ENCODE measurements at regions not wholly inside any gene's neighbourhood (a gene's known extent, or its start where the extent isn't known, plus 50 kb on each side); places are given as distances from the start of the nearest gene placed in this dataset.

DNA sequence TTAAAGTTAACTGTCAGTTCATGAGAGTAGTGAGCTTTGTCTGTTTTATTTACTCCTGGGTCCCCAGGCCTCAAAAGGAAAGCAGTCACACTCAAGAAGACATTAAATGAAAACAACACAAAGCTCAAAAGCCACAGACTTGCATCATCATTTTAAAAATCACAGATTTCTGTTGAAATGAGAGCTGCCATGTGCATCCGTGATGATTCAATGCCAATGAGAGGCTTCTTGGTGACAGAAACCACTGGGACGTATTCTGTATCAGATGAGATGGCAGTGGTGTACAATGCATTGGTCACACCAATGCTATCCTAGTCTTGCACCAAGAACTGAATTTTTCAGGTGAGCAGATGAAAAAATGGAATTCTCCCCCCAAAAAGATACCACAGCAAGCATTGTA lies 204.8 kb downstream of the ANAPC1 start:
- Mint-ChIP-seq H3K27ac (ENCODE audit: unreplicated experiment) (no peak overlapping the region), H3K4me1 (ENCODE audit: low read depth, unreplicated experiment) (peaks cover 11% of the 10 kb centered on the region), H3K36me3 (ENCODE audit: unreplicated experiment) (peaks cover 9% of the 10 kb centered on the region), H3K4me3 (ENCODE audit: unreplicated experiment) (no peak overlapping the region), H3K27me3 (ENCODE audit: unreplicated experiment) (peaks cover 5% of the 10 kb centered on the region), H3K9me3 (ENCODE audit: unreplicated experiment) (no peaks in the 10 kb centered on the region)
- TF ChIP-seq, protein P1, sequence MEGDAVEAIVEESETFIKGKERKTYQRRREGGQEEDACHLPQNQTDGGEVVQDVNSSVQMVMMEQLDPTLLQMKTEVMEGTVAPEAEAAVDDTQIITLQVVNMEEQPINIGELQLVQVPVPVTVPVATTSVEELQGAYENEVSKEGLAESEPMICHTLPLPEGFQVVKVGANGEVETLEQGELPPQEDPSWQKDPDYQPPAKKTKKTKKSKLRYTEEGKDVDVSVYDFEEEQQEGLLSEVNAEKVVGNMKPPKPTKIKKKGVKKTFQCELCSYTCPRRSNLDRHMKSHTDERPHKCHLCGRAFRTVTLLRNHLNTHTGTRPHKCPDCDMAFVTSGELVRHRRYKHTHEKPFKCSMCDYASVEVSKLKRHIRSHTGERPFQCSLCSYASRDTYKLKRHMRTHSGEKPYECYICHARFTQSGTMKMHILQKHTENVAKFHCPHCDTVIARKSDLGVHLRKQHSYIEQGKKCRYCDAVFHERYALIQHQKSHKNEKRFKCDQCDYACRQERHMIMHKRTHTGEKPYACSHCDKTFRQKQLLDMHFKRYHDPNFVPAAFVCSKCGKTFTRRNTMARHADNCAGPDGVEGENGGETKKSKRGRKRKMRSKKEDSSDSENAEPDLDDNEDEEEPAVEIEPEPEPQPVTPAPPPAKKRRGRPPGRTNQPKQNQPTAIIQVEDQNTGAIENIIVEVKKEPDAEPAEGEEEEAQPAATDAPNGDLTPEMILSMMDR (IDR thresholded peaks at IDR 0.05; ENCODE audit: partially characterized antibody, unreplicated experiment): no peak
- no peak for DNase-seq

DNA sequence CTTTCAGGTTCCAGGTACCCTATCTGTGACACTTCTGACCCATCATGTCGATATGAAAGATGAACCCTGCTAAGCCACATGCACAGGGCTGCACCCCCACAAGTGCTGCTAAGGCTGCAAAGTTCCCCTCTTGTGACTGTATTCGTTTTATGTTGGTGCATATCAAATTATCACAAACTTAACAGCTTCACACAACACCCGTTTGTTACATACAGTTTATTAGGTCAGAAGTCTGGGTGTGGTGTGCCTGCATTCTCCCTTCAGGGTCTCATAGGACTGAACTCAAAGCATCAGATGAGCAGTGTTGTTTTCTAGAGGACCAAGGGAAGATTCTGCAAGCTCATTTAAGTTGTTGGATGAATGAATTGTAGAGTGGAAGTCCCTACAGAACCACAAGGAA lies 199.4 kb downstream of the ANAPC1 start:
- Mint-ChIP-seq H3K9me3 (ENCODE audit: unreplicated experiment) (peaks cover 4% of the 10 kb centered on the region), H3K4me1 (ENCODE audit: low read depth, unreplicated experiment) (no peaks in the 10 kb centered on the region), H3K27me3 (ENCODE audit: unreplicated experiment) (peaks cover 4% of the 10 kb centered on the region), H3K27ac (ENCODE audit: unreplicated experiment) (no peak overlapping the region), H3K36me3 (ENCODE audit: unreplicated experiment) (peaks cover 13% of the 10 kb centered on the region), H3K4me3 (ENCODE audit: unreplicated experiment) (no peak overlapping the region)
- TF ChIP-seq, protein P1 (IDR thresholded peaks at IDR 0.05; ENCODE audit: partially characterized antibody, unreplicated experiment): no peak
- DNase-seq: no peak

DNA sequence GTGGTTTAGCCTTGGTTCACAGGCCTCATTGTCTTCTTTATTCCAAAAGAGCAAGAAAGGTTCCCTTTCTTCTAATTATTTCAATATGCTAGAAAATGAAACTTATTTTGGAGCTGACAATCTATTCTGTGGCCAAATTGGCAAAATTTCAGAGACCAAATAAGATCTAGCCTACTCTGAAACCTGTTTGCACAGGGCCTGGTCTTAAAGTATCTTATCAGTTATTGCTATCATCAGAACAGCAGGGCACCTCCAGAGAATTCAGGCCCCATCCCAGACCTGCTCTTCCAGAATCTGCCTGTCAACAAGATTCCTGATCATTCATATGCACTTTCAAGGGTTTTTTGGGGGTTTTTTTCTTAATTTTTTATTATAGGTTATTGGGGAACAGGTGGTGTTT lies 198.7 kb downstream of the ANAPC1 start:
- H3K4me1 Mint-ChIP-seq (ENCODE audit: low read depth, unreplicated experiment): no peaks in the 10 kb centered on the region
- H3K4me3 Mint-ChIP-seq (ENCODE audit: unreplicated experiment): no peak overlapping the region
- TF ChIP-seq, protein P1 (IDR thresholded peaks at IDR 0.05; ENCODE audit: partially characterized antibody, unreplicated experiment): no peak
- H3K36me3 Mint-ChIP-seq (ENCODE audit: unreplicated experiment): peaks cover 13% of the 10 kb centered on the region
- H3K9me3 Mint-ChIP-seq (ENCODE audit: unreplicated experiment): peaks cover 4% of the 10 kb centered on the region
- no peak overlapping the region for H3K27ac Mint-ChIP-seq (ENCODE audit: unreplicated experiment)
- peaks cover 4% of the 10 kb centered on the region for H3K27me3 Mint-ChIP-seq (ENCODE audit: unreplicated experiment)
- DNase-seq: no peak

DNA sequence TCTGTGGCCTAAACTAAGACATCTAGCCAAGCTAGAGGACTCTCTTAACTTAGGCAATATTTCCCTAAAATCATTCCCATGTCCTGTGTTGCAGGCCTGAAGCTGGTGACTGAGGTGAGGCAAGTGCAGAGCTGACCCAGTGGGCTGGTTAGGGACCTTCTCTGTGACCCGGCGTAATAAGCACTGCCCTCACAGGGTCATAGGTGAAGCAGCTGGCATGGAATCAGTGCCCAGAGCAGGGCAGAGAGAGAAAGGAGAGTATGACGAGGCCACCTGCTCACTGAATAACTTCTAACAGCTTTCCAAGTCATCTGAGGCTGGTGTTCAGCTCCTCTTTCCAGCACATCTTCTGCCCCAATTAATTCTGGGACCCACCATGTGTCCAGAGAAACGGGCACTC lies 197.0 kb downstream of the ANAPC1 start:
- no peaks in the 10 kb centered on the region for H3K4me1 Mint-ChIP-seq (ENCODE audit: low read depth, unreplicated experiment)
- peaks cover 4% of the 10 kb centered on the region for H3K9me3 Mint-ChIP-seq (ENCODE audit: unreplicated experiment)
- H3K36me3 Mint-ChIP-seq (ENCODE audit: unreplicated experiment): peaks cover 14% of the 10 kb centered on the region
- DNase-seq: no peak
- no peak overlapping the region for H3K4me3 Mint-ChIP-seq (ENCODE audit: unreplicated experiment)
- no peak overlapping the region for H3K27ac Mint-ChIP-seq (ENCODE audit: unreplicated experiment)
- TF ChIP-seq, protein P1 (IDR thresholded peaks at IDR 0.05; ENCODE audit: partially characterized antibody, unreplicated experiment): no peak
- H3K27me3 Mint-ChIP-seq (ENCODE audit: unreplicated experiment): peaks cover 2% of the 10 kb centered on the region

DNA sequence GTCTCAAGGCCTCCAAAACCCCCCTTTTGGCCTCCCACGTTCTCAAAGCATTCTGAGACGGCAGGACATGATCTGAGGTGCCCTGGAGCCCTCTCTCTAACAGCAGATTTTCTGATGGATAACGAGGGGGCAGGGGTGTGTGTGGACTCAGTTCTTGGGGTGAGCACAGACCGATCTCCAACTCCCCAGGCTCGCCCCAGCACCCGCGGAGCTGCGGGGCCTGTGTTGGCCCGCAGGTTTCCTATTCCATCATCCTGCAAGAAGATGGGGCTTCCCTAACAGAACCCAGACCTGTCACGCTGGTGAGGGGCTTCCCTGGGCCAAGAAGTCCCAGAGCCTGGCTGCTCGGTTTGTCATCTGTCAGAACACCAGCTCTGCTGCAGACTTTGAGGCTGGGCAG lies 196.1 kb downstream of the ANAPC1 start:
- no peak overlapping the region for H3K4me3 Mint-ChIP-seq (ENCODE audit: unreplicated experiment)
- no peaks in the 10 kb centered on the region for H3K4me1 Mint-ChIP-seq (ENCODE audit: low read depth, unreplicated experiment)
- no peak for DNase-seq
- peaks cover 4% of the 10 kb centered on the region for H3K9me3 Mint-ChIP-seq (ENCODE audit: unreplicated experiment)
- TF ChIP-seq, protein P1 (IDR thresholded peaks at IDR 0.05; ENCODE audit: partially characterized antibody, unreplicated experiment): no peak
- peaks cover 11% of the 10 kb centered on the region for H3K36me3 Mint-ChIP-seq (ENCODE audit: unreplicated experiment)
- H3K27me3 Mint-ChIP-seq (ENCODE audit: unreplicated experiment): peaks cover 2% of the 10 kb centered on the region
- no peak overlapping the region for H3K27ac Mint-ChIP-seq (ENCODE audit: unreplicated experiment)

All from glutamatergic neuron (in vitro differentiated cells).